ENCODE measurements at regions not wholly inside any gene's neighbourhood (a gene's known extent, or its start where the extent isn't known, plus 50 kb on each side); places are given as distances from the start of the nearest gene placed in this dataset.

GRCh38 chr6:82068721-82069120 lies 178.8 kb downstream of the IBTK start:
- no peak for DNase-seq

GRCh38 chr6:82066991-82067411 lies 180.5 kb downstream of the IBTK start:
- DNase-seq = no peak

- no peak for DNase-seq
These were observed 181.3 kb downstream of the IBTK start for GRCh38 chr6:82066196-82066595.

- DNase-seq = no peak
These were observed 184.0 kb downstream of the IBTK start for GRCh38 chr6:82063574-82063973.

GRCh38 chr6:82062219-82062618 lies 185.3 kb downstream of the IBTK start:
- DNase-seq = no peak

- DNase-seq = peak; percentile 7
These were observed 189.5 kb downstream of the IBTK start for GRCh38 chr6:82057846-82058554.

GRCh38 chr6:82056567-82056966 lies 191.0 kb downstream of the IBTK start:
- no peak for DNase-seq

- no peak for DNase-seq
These were observed 201.4 kb downstream of the IBTK start for GRCh38 chr6:82045965-82046756.

GRCh38 chr6:82040405-82041221 lies 206.9 kb downstream of the IBTK start:
- DNase-seq = peak; percentile 34

GRCh38 chr6:82038631-82039030 lies 208.9 kb downstream of the IBTK start:
- DNase-seq = no peak

GRCh38 chr6:82035526-82035925 lies 212.0 kb downstream of the IBTK start:
- no peak for DNase-seq

- no peak for DNase-seq
These were observed 213.8 kb downstream of the IBTK start for GRCh38 chr6:82033631-82034211.

GRCh38 chr6:82032444-82032843 lies 215.1 kb downstream of the IBTK start:
- DNase-seq = no peak

- DNase-seq = no peak
These were observed 216.6 kb downstream of the IBTK start for GRCh38 chr6:82030761-82031503.

GRCh38 chr6:82030301-82030700 lies 217.2 kb downstream of the IBTK start:
- DNase-seq = no peak

GRCh38 chr6:82025271-82025670 lies 222.3 kb downstream of the IBTK start:
- DNase-seq = no peak

GRCh38 chr6:82022614-82023129 lies 224.9 kb downstream of the IBTK start:
- no peak for DNase-seq

GRCh38 chr6:82017773-82018172 lies 229.8 kb downstream of the IBTK start:
- DNase-seq = no peak

- DNase-seq = peak; percentile 63
These were observed 230.3 kb downstream of the IBTK start for GRCh38 chr6:82017288-82017687.

- no peak for DNase-seq
These were observed 232.0 kb downstream of the IBTK start for GRCh38 chr6:82015526-82015925.

- peak; percentile 10 for DNase-seq
These were observed 232.5 kb downstream of the IBTK start for GRCh38 chr6:82015043-82015442.

All from DMS153 (cell line).